ENCODE measurements at regions not wholly inside any gene's neighbourhood (a gene's known extent, or its start where the extent isn't known, plus 50 kb on each side); places are given as distances from the start of the nearest gene placed in this dataset.

GRCh38 chr1:221829327-221830015 is 87.6 kb upstream of the DUSP10 start:
- DNase-seq (ENCODE audit: low read depth) = peak; percentile 88

GRCh38 chr1:221827307-221827642 is 85.4 kb upstream of the DUSP10 start:
- DNase-seq (ENCODE audit: low read depth) = peak; percentile 65

GRCh38 chr1:221824909-221825308 is 83.0 kb upstream of the DUSP10 start:
- no peak for DNase-seq (ENCODE audit: low read depth)

GRCh38 chr1:221824025-221824424 is 82.1 kb upstream of the DUSP10 start:
- DNase-seq (ENCODE audit: low read depth) = no peak

GRCh38 chr1:221823561-221823960 is 81.7 kb upstream of the DUSP10 start:
- no peak for DNase-seq (ENCODE audit: low read depth)

- DNase-seq (ENCODE audit: low read depth) = no peak
Observed at GRCh38 chr1:221823149-221823548, 81.3 kb upstream of the DUSP10 start.

- DNase-seq (ENCODE audit: low read depth) = no peak
Observed at GRCh38 chr1:221822591-221822990, 80.7 kb upstream of the DUSP10 start.

GRCh38 chr1:221816899-221817298 is 75.0 kb upstream of the DUSP10 start:
- DNase-seq (ENCODE audit: low read depth) = no peak

GRCh38 chr1:221815660-221816059 is 73.8 kb upstream of the DUSP10 start:
- DNase-seq (ENCODE audit: low read depth) = peak; percentile 18

- no peak for DNase-seq (ENCODE audit: low read depth)
Observed at GRCh38 chr1:221813887-221814286, 72.0 kb upstream of the DUSP10 start.

- no peak for DNase-seq (ENCODE audit: low read depth)
Observed at GRCh38 chr1:221812905-221813597, 71.2 kb upstream of the DUSP10 start.

- no peak for DNase-seq (ENCODE audit: low read depth)
Observed at GRCh38 chr1:221812088-221812752, 70.3 kb upstream of the DUSP10 start.

- DNase-seq (ENCODE audit: low read depth) = no peak
Observed at GRCh38 chr1:221810406-221810805, 68.5 kb upstream of the DUSP10 start.

- no peak for DNase-seq (ENCODE audit: low read depth)
Observed at GRCh38 chr1:221809091-221810029, 67.5 kb upstream of the DUSP10 start.

GRCh38 chr1:221806984-221807383 is 65.1 kb upstream of the DUSP10 start:
- no peak for DNase-seq (ENCODE audit: low read depth)

- no peak for DNase-seq (ENCODE audit: low read depth)
Observed at GRCh38 chr1:221806236-221806635, 64.3 kb upstream of the DUSP10 start.

- DNase-seq (ENCODE audit: low read depth) = no peak
Observed at GRCh38 chr1:221805121-221805520, 63.2 kb upstream of the DUSP10 start.

GRCh38 chr1:221804303-221804702 is 62.4 kb upstream of the DUSP10 start:
- DNase-seq (ENCODE audit: low read depth) = no peak

- DNase-seq (ENCODE audit: low read depth) = no peak
Observed at GRCh38 chr1:221801773-221802516, 60.1 kb upstream of the DUSP10 start.

- no peak for DNase-seq (ENCODE audit: low read depth)
Observed at GRCh38 chr1:221801251-221801661, 59.4 kb upstream of the DUSP10 start.

GRCh38 chr1:221800831-221801230 is 58.9 kb upstream of the DUSP10 start:
- DNase-seq (ENCODE audit: low read depth) = no peak
